ENCODE measurements at regions not wholly inside any gene's neighbourhood (a gene's known extent, or its start where the extent isn't known, plus 50 kb on each side); places are given as distances from the start of the nearest gene placed in this dataset.

DNA sequence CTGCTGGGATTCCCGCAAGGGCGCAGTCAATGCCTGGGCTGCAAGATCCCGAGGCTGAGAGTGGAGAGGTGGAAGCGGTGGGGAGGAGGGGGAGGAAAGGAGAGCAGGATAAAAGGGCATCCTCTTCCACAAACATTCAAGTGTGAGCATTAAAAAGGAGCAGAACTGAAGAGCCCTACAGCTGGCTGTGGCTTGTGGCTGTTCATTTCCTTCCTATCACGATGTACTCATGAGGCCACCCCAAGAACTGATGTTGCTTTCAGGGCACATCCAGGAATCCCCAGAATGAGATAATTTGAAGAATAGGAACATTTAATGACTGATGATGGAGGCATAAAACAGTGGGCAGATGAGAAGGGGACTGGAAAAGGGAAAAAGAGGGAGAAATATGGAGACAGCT, 230.8 kb upstream of the SMIM21 start (continued):
- TF ChIP-seq ETS1 (IDR thresholded peaks at IDR 0.05), result no peak
- TF ChIP-seq CTCF (conservative IDR thresholded peaks at IDR 0.05; ENCODE audit: low read depth in 2 of 2), result no peak
- no peak for TF ChIP-seq NANOG (IDR thresholded peaks at IDR 0.05; ENCODE audit: borderline replicate concordance)
- TF ChIP-seq EZH2 (IDR thresholded peaks at IDR 0.05; ENCODE audit: low read depth, unreplicated experiment), result no peak
- TF ChIP-seq EZH2phosphoT487 (IDR thresholded peaks at IDR 0.05; ENCODE audit: unreplicated experiment), result no peak
- no peak for TF ChIP-seq JUNB (IDR thresholded peaks at IDR 0.05; ENCODE audit: unreplicated experiment)
- TF ChIP-seq POLR2AphosphoS5 (IDR thresholded peaks at IDR 0.05; ENCODE audit: low read depth), result no peak

DNA sequence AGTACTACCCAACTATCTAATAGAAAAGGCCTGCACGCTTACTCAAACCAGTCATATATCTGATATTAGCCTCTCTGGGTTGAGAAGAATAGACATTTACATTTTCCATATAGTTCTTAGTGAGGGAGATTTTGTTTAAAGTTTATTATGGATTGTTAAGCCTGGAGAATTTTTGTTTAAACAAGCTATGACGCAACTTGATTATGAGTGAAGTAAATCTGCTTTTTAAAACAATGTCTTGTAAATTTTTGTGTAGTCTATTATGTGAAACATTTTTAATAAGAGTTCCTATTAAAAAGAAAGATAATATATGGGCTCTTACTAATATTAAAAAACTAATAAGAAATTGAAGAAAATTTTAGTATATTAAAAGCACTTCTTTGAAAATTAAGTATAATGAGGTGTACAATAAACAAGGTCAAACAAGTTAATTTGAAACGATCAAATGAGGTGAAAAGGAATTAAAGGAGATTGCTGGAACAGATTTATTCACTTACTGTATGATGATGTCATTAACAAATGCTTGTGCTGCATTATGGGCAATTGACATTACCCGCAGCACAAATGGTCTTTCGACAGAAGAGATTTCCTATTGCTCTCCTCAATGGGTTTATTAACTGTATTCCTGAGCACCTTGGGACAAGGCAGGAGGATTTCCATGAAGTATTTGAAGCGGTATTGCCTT, 229.2 kb upstream of the SMIM21 start:
- Histone ChIP-seq H3F3A (replicated peaks; ENCODE audit: low read depth) (peaks cover 4% of the 10 kb centered on the region; the same call in 1 of the 2 replicates), H3K9me2 (ENCODE audit: insufficient read depth) (peaks cover 4% of the 10 kb centered on the region; the same call in 1 of the 2 replicates), H4K20me1 (replicated peaks; ENCODE audit: insufficient read depth) (no peaks in the 10 kb centered on the region), H3K27ac (ENCODE audit: low read depth) (no peak overlapping the region), H2AFZ (no peak overlapping the region), H3K36me3 (ENCODE audit: insufficient read depth) (peaks cover 5% of the 10 kb centered on the region; the same call in 1 of the 2 replicates), H3K4me3 (no peak overlapping the region), H3K79me2 (replicated peaks; ENCODE audit: insufficient read depth) (no peaks in the 10 kb centered on the region), H3K27me3 (ENCODE audit: insufficient read depth) (no peaks in the 10 kb centered on the region), H3K4me1 (ENCODE audit: insufficient read depth) (peaks cover 26% of the 10 kb centered on the region), H3K4me2 (no peak overlapping the region)
- H3K36me3 Mint-ChIP-seq (ENCODE audit: low read depth), result peaks cover 15% of the 10 kb centered on the region; the same call in 2 of the 3 replicates
- peaks cover 16% of the 10 kb centered on the region for H3K9me3 Mint-ChIP-seq
- H3K4me1 Mint-ChIP-seq, result peaks cover 34% of the 10 kb centered on the region
- ATAC-seq, result no peak
- no peak overlapping the region for H3K27ac Mint-ChIP-seq
- H3K4me3 Mint-ChIP-seq, result no peak overlapping the region
- peaks cover 2% of the 10 kb centered on the region for H3K27me3 Mint-ChIP-seq (ENCODE audit: insufficient read depth, low read depth, poor library complexity)
- DNase-seq (ENCODE audit: low spot score), result no peak
- TF ChIP-seq, protein P1, sequence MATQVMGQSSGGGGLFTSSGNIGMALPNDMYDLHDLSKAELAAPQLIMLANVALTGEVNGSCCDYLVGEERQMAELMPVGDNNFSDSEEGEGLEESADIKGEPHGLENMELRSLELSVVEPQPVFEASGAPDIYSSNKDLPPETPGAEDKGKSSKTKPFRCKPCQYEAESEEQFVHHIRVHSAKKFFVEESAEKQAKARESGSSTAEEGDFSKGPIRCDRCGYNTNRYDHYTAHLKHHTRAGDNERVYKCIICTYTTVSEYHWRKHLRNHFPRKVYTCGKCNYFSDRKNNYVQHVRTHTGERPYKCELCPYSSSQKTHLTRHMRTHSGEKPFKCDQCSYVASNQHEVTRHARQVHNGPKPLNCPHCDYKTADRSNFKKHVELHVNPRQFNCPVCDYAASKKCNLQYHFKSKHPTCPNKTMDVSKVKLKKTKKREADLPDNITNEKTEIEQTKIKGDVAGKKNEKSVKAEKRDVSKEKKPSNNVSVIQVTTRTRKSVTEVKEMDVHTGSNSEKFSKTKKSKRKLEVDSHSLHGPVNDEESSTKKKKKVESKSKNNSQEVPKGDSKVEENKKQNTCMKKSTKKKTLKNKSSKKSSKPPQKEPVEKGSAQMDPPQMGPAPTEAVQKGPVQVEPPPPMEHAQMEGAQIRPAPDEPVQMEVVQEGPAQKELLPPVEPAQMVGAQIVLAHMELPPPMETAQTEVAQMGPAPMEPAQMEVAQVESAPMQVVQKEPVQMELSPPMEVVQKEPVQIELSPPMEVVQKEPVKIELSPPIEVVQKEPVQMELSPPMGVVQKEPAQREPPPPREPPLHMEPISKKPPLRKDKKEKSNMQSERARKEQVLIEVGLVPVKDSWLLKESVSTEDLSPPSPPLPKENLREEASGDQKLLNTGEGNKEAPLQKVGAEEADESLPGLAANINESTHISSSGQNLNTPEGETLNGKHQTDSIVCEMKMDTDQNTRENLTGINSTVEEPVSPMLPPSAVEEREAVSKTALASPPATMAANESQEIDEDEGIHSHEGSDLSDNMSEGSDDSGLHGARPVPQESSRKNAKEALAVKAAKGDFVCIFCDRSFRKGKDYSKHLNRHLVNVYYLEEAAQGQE (IDR thresholded peaks at IDR 0.05; ENCODE audit: unreplicated experiment), result no peak
- no peak for TF ChIP-seq EZH2phosphoT487 (IDR thresholded peaks at IDR 0.05; ENCODE audit: unreplicated experiment)
- no peak for TF ChIP-seq NANOG (IDR thresholded peaks at IDR 0.05; ENCODE audit: borderline replicate concordance)
- no peak for TF ChIP-seq ZNF331 (CRISPR knock-in tag; IDR thresholded peaks at IDR 0.05; ENCODE audit: low read depth)
- TF ChIP-seq CTCF (conservative IDR thresholded peaks at IDR 0.05; ENCODE audit: low read depth in 2 of 2), result no peak
- TF ChIP-seq POLR2AphosphoS5 (IDR thresholded peaks at IDR 0.05; ENCODE audit: low read depth), result no peak

All from GM23338 (cell line).